NB4 (cell line): ENCODE measurements at regions not wholly inside any gene's neighbourhood (a gene's known extent, or its start where the extent isn't known, plus 50 kb on each side); places are given as distances from the start of the nearest gene placed in this dataset.
"Not testable (repeated sequence)": the region's sequence is repeated elsewhere in the genome, so short reads cannot be mapped to it uniquely, and the experiment has no call there.

Source experiments
- DNase-seq: peaks from one replicate; pipeline ENCODE4 v3.0.0; 2010; ENCODE audit warnings: low read depth
- H3K4me3 ChIP-seq: one replicate; pipeline ENCODE4 v1.5.1; 2011; ENCODE audit warnings: mild to moderate bottlenecking, low read depth, low read length, moderate library complexity
- MYC ChIP-seq: IDR thresholded peaks from 2 replicates; pipeline ENCODE4 v1.6.1; 2011; ENCODE audit warnings: low read depth, low read length
- POLR2A ChIP-seq: IDR thresholded peaks from 2 replicates; pipeline ENCODE4 v1.6.1; 2011; ENCODE audit warnings: mild to moderate bottlenecking; ENCODE audit not compliant: insufficient read length; ENCODE audit errors: extremely low read depth
- TF ChIP-seq, protein P1 (sequence below): IDR thresholded peaks from one replicate; pipeline ENCODE4 v1.5.1; 2012; ENCODE audit warnings: low read depth, low read length
- TF ChIP-seq, protein P2 (sequence below): IDR thresholded peaks from 2 replicates; pipeline ENCODE4 v1.6.1; 2011; ENCODE audit warnings: low read depth, low read length

DNA sequence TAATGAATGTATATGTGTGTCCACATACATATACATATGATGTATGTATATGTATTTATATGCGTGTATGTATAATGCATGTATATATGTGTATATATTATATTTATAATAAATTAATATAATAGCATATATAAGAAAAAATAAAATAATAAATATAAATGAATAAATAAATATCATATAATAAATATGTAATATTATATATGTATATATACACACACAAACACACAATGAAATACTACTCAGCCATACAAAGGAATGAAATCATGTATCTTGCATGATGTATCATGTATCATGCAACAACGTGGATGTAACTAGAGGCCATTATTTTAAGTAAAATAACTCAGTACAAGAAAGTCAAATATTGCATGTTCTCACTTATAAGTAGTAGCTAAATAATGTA is 788.7 kb upstream of the CHORDC1 start:
- TF ChIP-seq, protein P1, sequence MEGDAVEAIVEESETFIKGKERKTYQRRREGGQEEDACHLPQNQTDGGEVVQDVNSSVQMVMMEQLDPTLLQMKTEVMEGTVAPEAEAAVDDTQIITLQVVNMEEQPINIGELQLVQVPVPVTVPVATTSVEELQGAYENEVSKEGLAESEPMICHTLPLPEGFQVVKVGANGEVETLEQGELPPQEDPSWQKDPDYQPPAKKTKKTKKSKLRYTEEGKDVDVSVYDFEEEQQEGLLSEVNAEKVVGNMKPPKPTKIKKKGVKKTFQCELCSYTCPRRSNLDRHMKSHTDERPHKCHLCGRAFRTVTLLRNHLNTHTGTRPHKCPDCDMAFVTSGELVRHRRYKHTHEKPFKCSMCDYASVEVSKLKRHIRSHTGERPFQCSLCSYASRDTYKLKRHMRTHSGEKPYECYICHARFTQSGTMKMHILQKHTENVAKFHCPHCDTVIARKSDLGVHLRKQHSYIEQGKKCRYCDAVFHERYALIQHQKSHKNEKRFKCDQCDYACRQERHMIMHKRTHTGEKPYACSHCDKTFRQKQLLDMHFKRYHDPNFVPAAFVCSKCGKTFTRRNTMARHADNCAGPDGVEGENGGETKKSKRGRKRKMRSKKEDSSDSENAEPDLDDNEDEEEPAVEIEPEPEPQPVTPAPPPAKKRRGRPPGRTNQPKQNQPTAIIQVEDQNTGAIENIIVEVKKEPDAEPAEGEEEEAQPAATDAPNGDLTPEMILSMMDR: no peak
- no peak for TF ChIP-seq POLR2A
- TF ChIP-seq MYC: no peak
- TF ChIP-seq, protein P2, sequence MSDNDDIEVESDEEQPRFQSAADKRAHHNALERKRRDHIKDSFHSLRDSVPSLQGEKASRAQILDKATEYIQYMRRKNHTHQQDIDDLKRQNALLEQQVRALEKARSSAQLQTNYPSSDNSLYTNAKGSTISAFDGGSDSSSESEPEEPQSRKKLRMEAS: no peak
- DNase-seq: no peak
- no peak overlapping the region for H3K4me3 ChIP-seq

DNA sequence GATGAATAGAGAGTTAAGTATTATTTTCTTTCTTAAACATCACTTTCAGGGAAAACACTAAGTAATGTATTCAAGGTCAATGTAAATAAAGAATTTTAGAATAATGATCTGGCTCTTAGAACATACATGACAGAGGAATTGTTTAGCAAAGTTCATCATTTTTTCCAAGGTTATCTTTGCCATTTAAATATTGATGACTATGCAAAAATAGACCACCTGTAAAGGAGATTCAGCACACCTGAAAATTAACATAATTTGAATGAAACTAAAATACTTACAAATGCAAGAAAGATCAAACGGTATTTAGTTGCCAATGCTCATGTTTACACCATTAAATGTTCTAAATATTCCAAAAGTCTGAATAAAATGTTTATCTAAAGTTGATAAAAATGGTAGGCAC is 782.6 kb upstream of the CHORDC1 start:
- DNase-seq: no peak
- no peak overlapping the region for H3K4me3 ChIP-seq
- TF ChIP-seq, protein P2: no peak
- TF ChIP-seq POLR2A (no peak), MYC (no peak)

DNA sequence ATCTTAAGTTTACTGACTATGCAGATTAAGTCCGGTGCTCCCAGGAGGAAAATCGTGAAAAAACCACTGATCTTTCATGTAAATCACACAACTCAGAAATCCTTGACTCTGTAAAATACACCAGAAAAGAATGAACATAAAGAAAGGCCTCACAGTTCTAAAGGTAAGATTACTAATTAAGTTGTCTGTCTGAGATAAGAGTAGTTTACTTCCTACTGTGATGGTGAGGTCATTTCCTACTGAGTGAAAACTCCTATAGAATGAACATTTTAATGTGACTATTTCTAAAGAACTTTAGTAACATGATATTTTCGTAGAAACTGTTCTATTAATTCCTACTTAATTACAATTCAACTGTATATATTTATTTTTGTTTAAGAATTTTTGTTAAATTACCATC is 774.4 kb upstream of the CHORDC1 start:
- no peak for TF ChIP-seq POLR2A
- TF ChIP-seq, protein P1: no peak
- TF ChIP-seq MYC: no peak
- TF ChIP-seq, protein P2: no peak
- no peak overlapping the region for H3K4me3 ChIP-seq
- no peak for DNase-seq

DNA sequence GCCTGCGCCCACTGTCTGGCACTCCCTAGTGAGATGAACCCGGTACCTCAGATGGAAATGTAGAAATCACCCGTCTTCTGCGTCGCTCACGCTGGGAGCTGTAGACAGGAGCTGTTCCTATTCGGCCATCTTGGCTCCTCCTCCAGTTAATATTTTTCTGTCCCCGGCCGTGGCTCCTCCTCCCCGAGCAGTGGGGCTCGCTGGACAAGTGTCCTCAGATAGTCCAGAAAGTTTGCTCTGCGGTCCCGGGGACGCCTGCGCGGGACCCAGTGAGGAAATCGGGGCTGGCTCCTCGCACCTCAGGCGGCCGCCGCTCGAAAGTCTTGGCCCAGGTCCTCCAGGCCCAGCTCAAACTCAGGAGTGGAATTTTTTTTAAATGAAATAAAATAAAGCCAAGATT is 749.3 kb upstream of the CHORDC1 start:
- DNase-seq, H3K4me3 ChIP-seq: not testable (repeated sequence)

DNA sequence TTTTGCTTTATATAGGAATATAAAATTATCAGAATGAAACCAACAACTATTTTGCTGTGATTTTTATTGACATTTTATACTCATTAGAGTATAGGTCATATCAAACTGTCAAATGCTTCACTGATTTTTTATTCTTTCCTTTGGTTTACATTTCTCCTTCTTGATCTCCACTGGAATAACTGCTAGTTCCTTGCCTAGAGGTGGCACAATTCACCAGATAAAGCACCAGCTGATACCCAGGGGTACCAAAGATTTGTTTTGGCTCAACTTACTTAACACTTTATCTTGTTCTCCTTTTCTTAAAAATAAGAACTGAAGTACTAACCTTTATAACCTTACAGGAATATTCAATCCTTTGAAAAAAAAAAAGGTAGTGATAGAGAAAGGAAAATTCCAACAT is 725.1 kb upstream of the CHORDC1 start:
- no peak for TF ChIP-seq POLR2A
- TF ChIP-seq, protein P1: no peak
- no peak for TF ChIP-seq MYC
- TF ChIP-seq, protein P2: no peak
- no peak overlapping the region for H3K4me3 ChIP-seq
- no peak for DNase-seq

DNA sequence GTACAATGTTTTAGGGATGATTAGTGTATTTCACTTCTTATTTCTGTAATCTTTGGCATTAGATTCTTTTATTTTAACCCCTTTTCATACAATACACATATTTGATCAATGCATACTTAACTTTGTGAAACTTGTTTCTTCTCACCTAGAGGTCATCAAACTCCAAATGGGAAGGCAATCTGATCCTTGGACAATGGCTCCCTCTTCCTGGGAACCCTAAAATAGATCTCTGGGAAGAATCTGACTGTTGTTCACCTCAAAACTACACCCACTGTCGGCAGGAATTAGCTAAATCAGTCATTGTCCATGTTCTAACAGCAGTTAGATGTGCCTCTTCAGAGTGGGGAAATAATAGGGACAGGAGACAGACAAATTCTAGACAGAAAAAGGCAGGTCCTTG is 707.4 kb upstream of the CHORDC1 start:
- TF ChIP-seq, protein P1: no peak
- TF ChIP-seq POLR2A (no peak), MYC (no peak)
- TF ChIP-seq, protein P2: no peak
- H3K4me3 ChIP-seq: no peak overlapping the region
- DNase-seq: no peak

DNA sequence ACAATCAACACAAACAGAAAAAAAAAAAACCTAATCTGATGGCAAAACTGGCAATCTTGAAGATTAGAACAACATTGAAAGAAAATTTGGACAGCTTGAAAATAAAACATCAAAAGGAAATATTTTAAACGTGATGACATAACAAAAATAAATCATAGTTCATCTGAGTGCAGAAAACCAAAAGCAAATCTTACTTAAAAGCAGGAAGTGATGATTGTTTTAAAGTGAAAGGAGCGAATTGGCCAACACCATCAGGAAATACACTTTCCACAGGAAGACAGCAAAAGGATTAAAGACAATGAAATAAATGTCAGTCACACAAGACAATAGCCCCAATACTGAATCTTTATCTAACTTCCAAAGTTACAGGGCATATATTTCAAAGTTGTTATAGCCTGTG is 696.5 kb upstream of the CHORDC1 start:
- TF ChIP-seq, protein P1: no peak
- TF ChIP-seq, protein P2: no peak
- TF ChIP-seq POLR2A (no peak), MYC (no peak)
- H3K4me3 ChIP-seq: no peak overlapping the region
- no peak for DNase-seq
